C1 segment of cervical spinal cord (tissue), 14 donors: ENCODE measurements at regions not wholly inside any gene's neighbourhood (a gene's known extent, or its start where the extent isn't known, plus 50 kb on each side); places are given as distances from the start of the nearest gene placed in this dataset.

ENCODE experiments used
- DNase-seq, 14 donors: peaks; one replicate each; lab custom pipeline; 2025; lab: John Stamatoyannopoulos, UW

- DNase-seq: no peak
Measured at GRCh38 chr15:87357637-87358313, 898.8 kb downstream of the NTRK3 start.

- no peak for DNase-seq
Measured at GRCh38 chr15:87355946-87356345, 900.6 kb downstream of the NTRK3 start.

- DNase-seq: no peak
Measured at GRCh38 chr15:87354661-87355410, 901.7 kb downstream of the NTRK3 start.

GRCh38 chr15:87349181-87349580 lies 907.4 kb downstream of the NTRK3 start:
- no peak for DNase-seq

GRCh38 chr15:87348746-87349145 lies 907.8 kb downstream of the NTRK3 start:
- no peak for DNase-seq

GRCh38 chr15:87347806-87348515 lies 908.6 kb downstream of the NTRK3 start:
- no peak for DNase-seq

- DNase-seq: no peak
Measured at GRCh38 chr15:87345961-87346360, 910.6 kb downstream of the NTRK3 start.

GRCh38 chr15:87343966-87344365 lies 912.6 kb downstream of the NTRK3 start:
- DNase-seq: no peak

- DNase-seq: no peak
Measured at GRCh38 chr15:87340370-87340769, 916.2 kb downstream of the NTRK3 start.

GRCh38 chr15:87326269-87326668 lies 930.3 kb downstream of the NTRK3 start:
- DNase-seq: no peak

- DNase-seq: no peak
Measured at GRCh38 chr15:87322870-87323269, 933.7 kb downstream of the NTRK3 start.

GRCh38 chr15:87322265-87322664 lies 934.3 kb downstream of the NTRK3 start:
- DNase-seq: no peak

- no peak for DNase-seq
Measured at GRCh38 chr15:87317900-87318299, 938.6 kb downstream of the NTRK3 start.

GRCh38 chr15:87312221-87312620 lies 944.3 kb downstream of the NTRK3 start:
- no peak for DNase-seq

- no peak for DNase-seq
Measured at GRCh38 chr15:87300146-87300545, 956.4 kb downstream of the NTRK3 start.

GRCh38 chr15:87294854-87295253 lies 961.7 kb downstream of the NTRK3 start:
- DNase-seq: no peak

- DNase-seq: no peak
Measured at GRCh38 chr15:87293031-87293430, 963.5 kb downstream of the NTRK3 start.

GRCh38 chr15:87287156-87287555 lies 969.4 kb downstream of the NTRK3 start:
- DNase-seq: no peak

GRCh38 chr15:87269566-87269965 lies 987.0 kb downstream of the NTRK3 start:
- DNase-seq: no peak

GRCh38 chr15:87268675-87269074 lies 987.9 kb downstream of the NTRK3 start:
- DNase-seq: no peak

GRCh38 chr15:87267798-87268197 lies 988.7 kb downstream of the NTRK3 start:
- no peak for DNase-seq

GRCh38 chr15:87263871-87264270 lies 992.7 kb downstream of the NTRK3 start:
- DNase-seq: no peak

GRCh38 chr15:87263296-87263695 lies 993.2 kb downstream of the NTRK3 start:
- DNase-seq: no peak
